HEK293 (cell line): ENCODE measurements at regions not wholly inside any gene's neighbourhood (a gene's known extent, or its start where the extent isn't known, plus 50 kb on each side); places are given as distances from the start of the nearest gene placed in this dataset.

Experiments
- CTCF ChIA-PET: fragments of 350-600 bp; formaldehyde crosslinking; extraction: SDS; loops from one replicate; lab custom pipeline; 2021; ENCODE audit warnings: antibody characterized with exemption; lab: Yijun Ruan, JAX
- POLR2A ChIA-PET: fragments of 300-600 bp; formaldehyde crosslinking; extraction: SDS; loops from one replicate; lab custom pipeline; 2020; ENCODE audit warnings: antibody characterized with exemption, inconsistent platforms; lab: Yijun Ruan, JAX
- H3K27ac ChIP-seq: fragments of 200-500 bp; sonication (Bioruptor generic); 2 replicates; pipeline ENCODE4 v1.5.1; 2014; ENCODE audit warnings: low read depth, low read length, control low read depth, inconsistent platforms; ENCODE audit errors: extremely low read depth
- H3K36me3 ChIP-seq, 2 experiments: fragments of 200-500 bp in 1 of 2; sonication (Bioruptor generic) in 1 of 2; 1 replicate in 1 of 2; 2 replicates in 1 of 2; pipeline ENCODE4 v1.5.1; 2014 to 2017; ENCODE audit warnings: inconsistent platforms in 2 of 2, low read length in 2 of 2; ENCODE audit not compliant: control insufficient read depth in 2 of 2, insufficient read depth in 1 of 2
- H3K4me1 ChIP-seq: fragments of 200-500 bp; sonication (Bioruptor generic); 2 replicates; pipeline ENCODE4 v1.5.1; 2014; ENCODE audit warnings: mild to moderate bottlenecking, low read length, inconsistent platforms; ENCODE audit not compliant: control insufficient read depth, insufficient read depth
- H3K4me3 ChIP-seq: 2 replicates; pipeline ENCODE4 v1.5.1; 2011; ENCODE audit warnings: low read depth, mild to moderate bottlenecking, control low read depth, low read length, moderate library complexity
- H3K9me3 ChIP-seq: fragments of 200-500 bp; sonication (Bioruptor generic); 2 replicates; pipeline ENCODE4 v1.5.1; 2014; ENCODE audit warnings: low read depth, low read length, inconsistent platforms; ENCODE audit not compliant: control insufficient read depth, insufficient read depth
- CTCF ChIP-seq: fragments of 450-650 bp; formaldehyde crosslinking; IDR thresholded peaks from 2 replicates; pipeline ENCODE4 v1.5.1; 2016; ENCODE audit warnings: missing biosample characterization, missing genetic modification characterization
- HIC1 ChIP-seq: fragments of 450-650 bp; formaldehyde crosslinking; IDR thresholded peaks from 2 replicates; pipeline ENCODE4 v1.5.1; 2016; ENCODE audit warnings: missing biosample characterization, missing genetic modification characterization
- KLF1 ChIP-seq: fragments of 450-650 bp; formaldehyde crosslinking; IDR thresholded peaks from 2 replicates; pipeline ENCODE4 v1.5.1; 2016; ENCODE audit warnings: missing biosample characterization, missing genetic modification characterization
- MZF1 ChIP-seq: fragments of 450-650 bp; formaldehyde crosslinking; IDR thresholded peaks from 2 replicates; pipeline ENCODE4 v1.5.1; 2017; ENCODE audit warnings: missing biosample characterization, missing genetic modification characterization, borderline replicate concordance
- PATZ1 ChIP-seq: fragments of 450-650 bp; formaldehyde crosslinking; IDR thresholded peaks from 2 replicates; pipeline ENCODE4 v1.5.1; 2016; ENCODE audit warnings: missing biosample characterization, missing genetic modification characterization
- ZBTB11 ChIP-seq: fragments of 450-650 bp; formaldehyde crosslinking; conservative IDR thresholded peaks from 2 replicates; pipeline ENCODE4 v1.5.1; 2016; ENCODE audit warnings: low read depth, missing biosample characterization, missing genetic modification characterization
- ZBTB48 ChIP-seq: fragments of 450-650 bp; formaldehyde crosslinking; IDR thresholded peaks from 2 replicates; pipeline ENCODE4 v1.5.1; 2016; ENCODE audit warnings: missing biosample characterization, missing genetic modification characterization
- ZBTB49 ChIP-seq: fragments of 450-650 bp; formaldehyde crosslinking; IDR thresholded peaks from 2 replicates; pipeline ENCODE4 v1.5.1; 2016; ENCODE audit warnings: missing biosample characterization, missing genetic modification characterization, low read depth
- ZFP3 ChIP-seq: fragments of 450-650 bp; formaldehyde crosslinking; IDR thresholded peaks from 2 replicates; pipeline ENCODE4 v1.5.1; 2016; ENCODE audit warnings: low read depth, missing biosample characterization, missing genetic modification characterization
- ZFP37 ChIP-seq: fragments of 450-650 bp; formaldehyde crosslinking; IDR thresholded peaks from 2 replicates; pipeline ENCODE4 v1.5.1; 2016; ENCODE audit warnings: missing biosample characterization, missing genetic modification characterization
- ZFP41 ChIP-seq: fragments of 450-650 bp; formaldehyde crosslinking; IDR thresholded peaks from 2 replicates; pipeline ENCODE4 v1.5.1; 2016; ENCODE audit warnings: missing biosample characterization, missing genetic modification characterization, borderline replicate concordance
- ZIC2 ChIP-seq: fragments of 450-650 bp; formaldehyde crosslinking; IDR thresholded peaks from 2 replicates; pipeline ENCODE4 v1.5.1; 2016; ENCODE audit warnings: missing biosample characterization, missing genetic modification characterization
- ZNF121 ChIP-seq: fragments of 450-650 bp; formaldehyde crosslinking; IDR thresholded peaks from 2 replicates; pipeline ENCODE4 v1.5.1; 2016; ENCODE audit warnings: missing biosample characterization, missing genetic modification characterization
- ZNF138 ChIP-seq: fragments of 450-650 bp; formaldehyde crosslinking; IDR thresholded peaks from 2 replicates; pipeline ENCODE4 v1.5.1; 2016; ENCODE audit warnings: missing biosample characterization, missing genetic modification characterization, borderline replicate concordance
- ZNF175 ChIP-seq: fragments of 450-650 bp; formaldehyde crosslinking; IDR thresholded peaks from 2 replicates; pipeline ENCODE4 v1.5.1; 2016; ENCODE audit warnings: missing biosample characterization, missing genetic modification characterization
- ZNF292 ChIP-seq: fragments of 450-650 bp; formaldehyde crosslinking; IDR thresholded peaks from 2 replicates; pipeline ENCODE4 v1.5.1; 2016; ENCODE audit warnings: low read depth, missing biosample characterization, missing genetic modification characterization, borderline replicate concordance
- ZNF473 ChIP-seq: fragments of 450-650 bp; formaldehyde crosslinking; IDR thresholded peaks from 2 replicates; pipeline ENCODE4 v1.5.1; 2017; ENCODE audit warnings: missing biosample characterization, missing genetic modification characterization
- ZNF530 ChIP-seq: fragments of 450-650 bp; formaldehyde crosslinking; IDR thresholded peaks from 2 replicates; pipeline ENCODE4 v1.5.1; 2016; ENCODE audit warnings: low read depth, missing biosample characterization, missing genetic modification characterization
- ZNF560 ChIP-seq: fragments of 450-650 bp; formaldehyde crosslinking; IDR thresholded peaks from 2 replicates; pipeline ENCODE4 v1.5.1; 2017; ENCODE audit warnings: missing biosample characterization, missing genetic modification characterization, borderline replicate concordance
- ZNF585B ChIP-seq: fragments of 450-650 bp; formaldehyde crosslinking; IDR thresholded peaks from 2 replicates; pipeline ENCODE4 v1.5.1; 2016; ENCODE audit warnings: missing biosample characterization, missing genetic modification characterization
- ZNF624 ChIP-seq: fragments of 450-650 bp; formaldehyde crosslinking; IDR thresholded peaks from 2 replicates; pipeline ENCODE4 v1.5.1; 2017; ENCODE audit warnings: missing biosample characterization, missing genetic modification characterization
- ZNF645 ChIP-seq: fragments of 450-650 bp; formaldehyde crosslinking; IDR thresholded peaks from 2 replicates; pipeline ENCODE4; 2016; ENCODE audit warnings: missing biosample characterization, missing genetic modification characterization
- ZNF76 ChIP-seq: fragments of 450-650 bp; formaldehyde crosslinking; IDR thresholded peaks from 2 replicates; pipeline ENCODE4; 2016; ENCODE audit warnings: low read depth, missing biosample characterization, missing genetic modification characterization, borderline replicate concordance
- ZSCAN16 ChIP-seq: fragments of 450-650 bp; formaldehyde crosslinking; IDR thresholded peaks from 2 replicates; pipeline ENCODE4 v1.5.1; 2016; ENCODE audit warnings: missing biosample characterization, missing genetic modification characterization
- ZSCAN30 ChIP-seq: fragments of 450-650 bp; IDR thresholded peaks from 2 replicates; pipeline ENCODE4 v1.5.1; 2018; ENCODE audit warnings: missing biosample characterization, mild to moderate bottlenecking, missing genetic modification characterization, moderate library complexity

GRCh38 chrX:13452283-13452682, 117.1 kb upstream of the EGFL6 start (continued):
- TF ChIP-seq HIC1 (tag by site-specific recombination) = no peak
- TF ChIP-seq ZNF121 = no peak
- no peak for TF ChIP-seq CTCF (tag by site-specific recombination)
- no peak for TF ChIP-seq ZNF585B (tag by site-specific recombination)
- no peak for TF ChIP-seq ZNF624 (tag by site-specific recombination)
- TF ChIP-seq ZBTB49 (tag by site-specific recombination) = no peak
- TF ChIP-seq ZNF530 (tag by site-specific recombination) = no peak
- TF ChIP-seq ZNF138 (tag by site-specific recombination) = no peak
- no peak for TF ChIP-seq ZNF473
- no peak for TF ChIP-seq ZNF175 (tag by site-specific recombination)
- TF ChIP-seq ZIC2 (tag by site-specific recombination) = no peak
- TF ChIP-seq ZFP37 (tag by site-specific recombination) = no peak
- no peak for TF ChIP-seq ZSCAN30
- no peak for TF ChIP-seq PATZ1 (tag by site-specific recombination)
- TF ChIP-seq, all 188 proteins: peak for 0

GRCh38 chrX:13449441-13449840, 120.0 kb upstream of the EGFL6 start:
- H3K36me3 ChIP-seq = no peaks in the 10 kb centered on the region
- H3K4me1 ChIP-seq = no peaks in the 10 kb centered on the region
- CTCF ChIA-PET = interaction anchor here (0.5 to 0.6 kb wide), 2 partner anchors 10 to 512 kb away, joined by 4 to 7 read pairs; no protein-coding TSS in a partner anchor
- no peak overlapping the region for H3K27ac ChIP-seq
- POLR2A ChIA-PET = no interaction called here
- H3K9me3 ChIP-seq = no peaks in the 10 kb centered on the region
- no peak overlapping the region for H3K4me3 ChIP-seq
- TF ChIP-seq MZF1 (tag by site-specific recombination) = no peak
- TF ChIP-seq ZBTB11 = no peak
- no peak for TF ChIP-seq ZNF645 (tag by site-specific recombination)
- TF ChIP-seq ZNF76 = no peak
- TF ChIP-seq ZFP37 (tag by site-specific recombination) = no peak
- TF ChIP-seq ZSCAN16 (tag by site-specific recombination) = no peak
- TF ChIP-seq ZFP3 (tag by site-specific recombination) = no peak
- TF ChIP-seq KLF1 (tag by site-specific recombination) = no peak
- TF ChIP-seq ZBTB48 (tag by site-specific recombination) = no peak
- no peak for TF ChIP-seq ZFP41 (tag by site-specific recombination)
- TF ChIP-seq ZNF292 (tag by site-specific recombination) = no peak
- TF ChIP-seq ZNF560 = no peak
